H1 (cell line): ENCODE measurements at regions not wholly inside any gene's neighbourhood (a gene's known extent, or its start where the extent isn't known, plus 50 kb on each side); places are given as distances from the start of the nearest gene placed in this dataset.

ENCODE experiments used
- CTCF ChIA-PET: fragments of 300-600 bp; sonication (Branson Sonifier 250); formaldehyde crosslinking; loops from one replicate; lab custom pipeline; 2021; ENCODE audit not compliant: partially characterized antibody; lab: Charles Lee
- POLR2A ChIA-PET: fragments of 300-600 bp; sonication (Branson Sonifier 250); formaldehyde crosslinking; loops from one replicate; lab custom pipeline; 2021; ENCODE audit warnings: inconsistent platforms; ENCODE audit not compliant: partially characterized antibody; lab: Charles Lee
- DNase-seq, 2 experiments: peaks; one replicate each; pipeline versions ENCODE4 v3.0.0 to v3.0.0-alpha.2; 2010 to 2022; ENCODE audit warnings: low spot score in 2 of 2, low read depth in 1 of 2, mixed read lengths in 1 of 2
- FAIRE-seq: peaks from 2 replicates; lab custom pipeline; 2011; peaks lifted over from hg19 to GRCh38; lab: Jason Lieb, UNC
- H2AFZ ChIP-seq: 2 replicates; pipeline ENCODE4 v1.8.1; 2012; ENCODE audit warnings: low read length, inconsistent platforms
- H2AK5ac ChIP-seq: 2 replicates; pipeline ENCODE4 v1.6.1; 2013; ENCODE audit warnings: low read depth, low read length
- H2BK120ac ChIP-seq: replicated peaks from 2 replicates; pipeline ENCODE3; 2013; ENCODE audit warnings: low read depth, low read length, inconsistent platforms
- H2BK12ac ChIP-seq: 2 replicates; pipeline ENCODE4 v1.6.1; 2013; ENCODE audit warnings: low read depth, low read length
- H2BK15ac ChIP-seq: 2 replicates; pipeline ENCODE4 v1.6.1; 2013; ENCODE audit warnings: low read length
- H2BK20ac ChIP-seq: 2 replicates; pipeline ENCODE4 v1.6.1; 2013; ENCODE audit warnings: low read length
- H2BK5ac ChIP-seq: 2 replicates; pipeline ENCODE4 v1.6.1; 2013; ENCODE audit warnings: low read depth, low read length
- H3K14ac ChIP-seq: 2 replicates; pipeline ENCODE4 v1.6.1; 2013; ENCODE audit warnings: inconsistent platforms; ENCODE audit not compliant: insufficient read length
- H3K18ac ChIP-seq: 2 replicates; pipeline ENCODE4 v1.6.1; 2013; ENCODE audit warnings: low read length; ENCODE audit errors: extremely low read depth
- H3K23ac ChIP-seq: 2 replicates; pipeline ENCODE4 v1.6.1; 2013; ENCODE audit warnings: inconsistent platforms; ENCODE audit not compliant: insufficient read length
- H3K23me2 ChIP-seq: 2 replicates; pipeline ENCODE4 v1.6.1; 2013; ENCODE audit warnings: low read depth, low read length
- H3K27ac ChIP-seq: 2 replicates; pipeline ENCODE4 v1.6.1; 2011; ENCODE audit warnings: low read depth, low read length, inconsistent platforms
- H3K27me3 ChIP-seq, 4 experiments: replicated peaks in 1 of 4; 1 replicate in 1 of 4; 2 replicates in 3 of 4; pipeline versions ENCODE4 v1.6.1 to v1.8.1; 2011 to 2013; ENCODE audit warnings: low read length in 3 of 4, mild to moderate bottlenecking in 3 of 4, inconsistent platforms in 2 of 4, mixed read lengths in 2 of 4, moderate library complexity in 1 of 4; ENCODE audit not compliant: control insufficient read depth in 3 of 4, insufficient read depth in 3 of 4; ENCODE audit errors: extremely low read depth in 1 of 4
- H3K36me3 ChIP-seq, 4 experiments: 2 replicates each; pipeline versions ENCODE4 v1.6.1 to v1.8.1; 2011 to 2013; ENCODE audit warnings: mild to moderate bottlenecking in 4 of 4, low read length in 3 of 4, moderate library complexity in 2 of 4, control low read depth in 1 of 4, inconsistent platforms in 1 of 4; ENCODE audit not compliant: insufficient read depth in 4 of 4, control insufficient read depth in 2 of 4
- H3K4ac ChIP-seq: replicated peaks from 2 replicates; pipeline ENCODE3; 2013; ENCODE audit warnings: low read length, low read depth, mixed read lengths, inconsistent platforms; ENCODE audit not compliant: insufficient read length
- H3K4me1 ChIP-seq, 4 experiments: replicated peaks in 1 of 4; 1 replicate in 1 of 4; 2 replicates in 3 of 4; pipeline versions ENCODE4 v1.6.1 to v1.8.1; 2011 to 2013; ENCODE audit warnings: low read length in 3 of 4, inconsistent platforms in 2 of 4, mixed read lengths in 1 of 4; ENCODE audit not compliant: insufficient read depth in 4 of 4, control insufficient read depth in 3 of 4
- H3K4me2 ChIP-seq, 2 experiments: 2 replicates each; pipeline versions ENCODE4 v1.6.1 to v1.8.1; 2011 to 2013; ENCODE audit warnings: low read depth in 2 of 2, low read length in 2 of 2, control low read depth in 1 of 2, inconsistent platforms in 1 of 2, mild to moderate bottlenecking in 1 of 2; ENCODE audit not compliant: insufficient read depth in 1 of 2
- H3K4me3 ChIP-seq, 4 experiments: fragments of 200-600, 300-600 bp in 1 of 4; sonication (generic), shearing (Covaris generic), sonication (Bioruptor Twin) in 1 of 4; 2 replicates each; pipeline versions ENCODE4 v1.5.1 to v1.8.1; 2011 to 2016; ENCODE audit warnings: low read length in 4 of 4, low read depth in 3 of 4, control low read depth in 2 of 4, inconsistent platforms in 2 of 4, mild to moderate bottlenecking in 2 of 4, mixed read lengths in 1 of 4, moderate library complexity in 1 of 4; ENCODE audit not compliant: insufficient read depth in 2 of 4; ENCODE audit errors: extremely low read depth in 1 of 4
- H3K56ac ChIP-seq: replicated peaks from 2 replicates; pipeline ENCODE3; 2013; ENCODE audit warnings: low read depth, mild to moderate bottlenecking, mixed read lengths, low read length, inconsistent platforms; ENCODE audit not compliant: insufficient read length
- H3K79me1 ChIP-seq: 2 replicates; pipeline ENCODE4 v1.6.1; 2013; ENCODE audit warnings: low read depth, low read length, control low read depth
- H3K79me2 ChIP-seq, 2 experiments: 2 replicates each; pipeline versions ENCODE4 v1.6.1 to v1.8.1; 2012 to 2013; ENCODE audit warnings: low read length in 2 of 2, mild to moderate bottlenecking in 2 of 2, inconsistent platforms in 1 of 2; ENCODE audit not compliant: insufficient read depth in 2 of 2, control insufficient read depth in 1 of 2
- H3K9ac ChIP-seq, 4 experiments: replicated peaks in 1 of 4; 1 replicate in 1 of 4; 2 replicates in 3 of 4; pipeline versions ENCODE4 v1.6.1 to v1.8.1; 2011 to 2013; ENCODE audit warnings: low read depth in 3 of 4, low read length in 3 of 4, control low read depth in 2 of 4, mild to moderate bottlenecking in 2 of 4, moderate library complexity in 2 of 4, inconsistent platforms in 1 of 4; ENCODE audit errors: extremely low read depth in 1 of 4
- H3K9me3 ChIP-seq, 2 experiments: 2 replicates each; pipeline versions ENCODE4 v1.6.1 to v1.8.1; 2012 to 2013; ENCODE audit warnings: mild to moderate bottlenecking in 2 of 2, moderate library complexity in 2 of 2, control low read depth in 1 of 2, inconsistent platforms in 1 of 2, low read depth in 1 of 2, low read length in 1 of 2, mixed read lengths in 1 of 2; ENCODE audit not compliant: insufficient read depth in 2 of 2
- H4K20me1 ChIP-seq, 2 experiments: replicated peaks in 1 of 2; 2 replicates each; pipeline versions ENCODE3 to v1.8.1; 2011 to 2013; ENCODE audit warnings: inconsistent platforms in 2 of 2, low read length in 2 of 2, mild to moderate bottlenecking in 1 of 2; ENCODE audit not compliant: insufficient read depth in 2 of 2, control insufficient read depth in 1 of 2
- H4K5ac ChIP-seq: 2 replicates; pipeline ENCODE4 v1.6.1; 2013; ENCODE audit warnings: low read length, low read depth, mixed read lengths, inconsistent platforms; ENCODE audit not compliant: insufficient read length
- H4K8ac ChIP-seq: 2 replicates; pipeline ENCODE4 v1.8.0; 2013; ENCODE audit warnings: mild to moderate bottlenecking, moderate library complexity, low read length, inconsistent platforms; ENCODE audit not compliant: insufficient read depth; ENCODE audit errors: extremely low read depth
- H4K91ac ChIP-seq: replicated peaks from 2 replicates; pipeline ENCODE3; 2013; ENCODE audit warnings: low read length, mixed read lengths, inconsistent platforms; ENCODE audit not compliant: insufficient read length
- CHD1 ChIP-seq: IDR thresholded peaks from 2 replicates; pipeline ENCODE4 v1.6.1; 2012; ENCODE audit warnings: low read depth, low read length, improper control_type of control experiment
- CTCF ChIP-seq, 3 experiments: IDR thresholded peaks; 1 replicate in 2 of 3; 2 replicates in 1 of 3; pipeline versions ENCODE4 v1.5.1 to v1.6.1; 2011; ENCODE audit warnings: low read length in 3 of 3, mild to moderate bottlenecking in 3 of 3, inconsistent platforms in 2 of 3, low read depth in 1 of 3, moderate library complexity in 1 of 3; ENCODE audit not compliant: insufficient read depth in 1 of 3; ENCODE audit errors: control extremely low read depth in 1 of 3
- EZH2 ChIP-seq: fragments of 200-600 bp; sonication (generic); IDR thresholded peaks from 2 replicates; pipeline ENCODE4 v1.7.1; 2012; ENCODE audit warnings: low read depth, mild to moderate bottlenecking, moderate library complexity, low read length, inconsistent platforms; ENCODE audit not compliant: severe bottlenecking
- RFX5 ChIP-seq: IDR thresholded peaks from 2 replicates; pipeline ENCODE4 v1.6.1; 2011; ENCODE audit warnings: low read depth, low read length, improper control_type of control experiment, borderline replicate concordance
- WGBS, 2 experiments: shearing (Covaris generic) in 1 of 2; methylation state at CpG; one replicate each; pipeline versions ENCODE4 v1.1.6 to v1.1.7; 2013 to 2015; ENCODE audit warnings: low lambda C conversion rate in 2 of 2, mixed read lengths in 2 of 2, inconsistent platforms in 1 of 2, low coverage in 1 of 2, missing lambda C conversion rate in 1 of 2; ENCODE audit not compliant: insufficient replicate concordance in 2 of 2, insufficient coverage in 1 of 2, insufficient read length in 1 of 2; ENCODE audit errors: extremely low coverage in 1 of 2, missing lambda C conversion rate in 1 of 2; 5-methylcytosine and 5-hydroxymethylcytosine counted together

GRCh38 chr4:181890031-181890430 lies 353.2 kb upstream of the TENM3 start:
- Histone ChIP-seq H2BK15ac (no peak overlapping the region), H3K79me2 (no peaks in the 10 kb centered on the region), H3K27me3 (no peaks in the 10 kb centered on the region), H4K91ac (no peak overlapping the region), H2BK120ac (no peak overlapping the region), H3K14ac (no peak overlapping the region), H2BK5ac (no peak overlapping the region), H3K23me2 (no peaks in the 10 kb centered on the region), H2AFZ (no peak overlapping the region), H3K18ac (no peak overlapping the region), H3K79me1 (no peaks in the 10 kb centered on the region), H2AK5ac (no peak overlapping the region), H3K4me2 (no peak overlapping the region), H3K4me1 (no peaks in the 10 kb centered on the region), H4K8ac (no peak overlapping the region), H4K5ac (no peak overlapping the region), H3K4me3 (no peak overlapping the region), H3K9ac (no peak overlapping the region), H3K36me3 (no peaks in the 10 kb centered on the region), H3K56ac (no peak overlapping the region), H3K23ac (no peak overlapping the region), H4K20me1 (no peaks in the 10 kb centered on the region), H3K9me3 (no peaks in the 10 kb centered on the region; a peak in 1 of 4 replicates), H2BK20ac (no peak overlapping the region), H2BK12ac (no peak overlapping the region), H3K27ac (no peak overlapping the region), H3K4ac (no peak overlapping the region)
- ChIA-PET POLR2A (no interaction called here), CTCF (interaction anchor here (0.6 kb wide), 1 partner anchor 1498 kb away, joined by 3 read pairs; no protein-coding TSS in a partner anchor)
- 94% methylated on average over 1 of the region's 1 CpG; no CpG with 5 or more reads in 1 of the 2 experiments for WGBS, 2 experiments
- no peak for FAIRE-seq
- TF ChIP-seq EZH2: no peak
- TF ChIP-seq CHD1: no peak
- no peak for TF ChIP-seq CTCF (IDR thresholded peaks at IDR 0.05; ENCODE audit: control extremely low read depth in 1 of 3, insufficient read depth in 1 of 3, low read depth in 1 of 3, low read length in 3 of 3)
- TF ChIP-seq RFX5: no peak
- no peak for DNase-seq
